Prostate gland (tissue), 2 donors: ENCODE measurements at regions not wholly inside any gene's neighbourhood (a gene's known extent, or its start where the extent isn't known, plus 50 kb on each side); places are given as distances from the start of the nearest gene placed in this dataset.

Source experiments
- CTCF ChIP-seq, 4 experiments: fragments of 200-600 bp in 2 of 4; fragments of 450-650 bp in 2 of 4; sonication (generic) in 2 of 4; IDR thresholded peaks; 1 replicate in 3 of 4; 2 replicates in 1 of 4; pipeline ENCODE4 v1.5.1; 2016 to 2019; ENCODE audit warnings: antibody characterized with exemption in 4 of 4, mild to moderate bottlenecking in 2 of 4, moderate library complexity in 2 of 4
- POLR2A ChIP-seq: fragments of 450-650 bp; IDR thresholded peaks from one replicate; pipeline ENCODE4 v1.6.1; 2016; ENCODE audit warnings: antibody characterized with exemption, mild to moderate bottlenecking

GRCh38 chr4:148730082-148730640, 287.9 kb upstream of the NR3C2 start:
- TF ChIP-seq CTCF (IDR thresholded peaks at IDR 0.05), result no peak
- no peak for TF ChIP-seq POLR2A
